HG03469 (cell line): ENCODE measurements at regions not wholly inside any gene's neighbourhood (a gene's known extent, or its start where the extent isn't known, plus 50 kb on each side); places are given as distances from the start of the nearest gene placed in this dataset.
"Not testable (repeated sequence)": the region's sequence is repeated elsewhere in the genome, so short reads cannot be mapped to it uniquely, and the experiment has no call there.

ENCODE experiments used
- ATAC-seq: cut with Tn5 transposase; IDR thresholded peaks from one replicate; pipeline ENCODE4 v1.9.1; 2021; ENCODE audit warnings: mild to moderate bottlenecking, moderate library complexity, moderate number of reproducible peaks; ENCODE audit not compliant: unreplicated experiment

GRCh38 chr13:89113744-89114143 lies 1442.6 kb downstream of the SLITRK5 start:
- no peak for ATAC-seq

GRCh38 chr13:89115307-89115706 lies 1444.1 kb downstream of the SLITRK5 start:
- no peak for ATAC-seq

GRCh38 chr13:89136678-89137077 lies 1465.5 kb downstream of the SLITRK5 start:
- ATAC-seq, result no peak

DNA sequence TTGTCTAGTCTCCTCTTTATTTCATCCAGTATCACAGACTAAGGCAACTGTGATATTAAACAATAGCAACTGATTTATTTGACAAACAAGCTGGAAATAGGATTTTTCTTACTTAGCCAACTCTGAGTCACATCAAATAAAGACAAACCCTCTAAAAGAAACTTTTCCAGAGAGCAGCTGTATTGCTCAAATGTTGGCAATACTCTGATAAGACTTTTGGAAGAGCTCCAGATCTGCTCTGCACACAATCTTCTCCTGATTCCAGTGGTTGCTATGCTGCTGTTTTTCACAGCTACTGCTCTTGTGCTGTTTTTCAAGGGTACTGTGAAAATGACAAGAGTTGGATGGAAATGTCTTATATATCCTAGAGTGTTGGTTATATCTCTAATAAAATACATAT lies 1479.2 kb downstream of the SLITRK5 start:
- ATAC-seq, result no peak

GRCh38 chr13:89153941-89154340 lies 1482.8 kb downstream of the SLITRK5 start:
- no peak for ATAC-seq

GRCh38 chr13:89163096-89163495 lies 1491.9 kb downstream of the SLITRK5 start:
- ATAC-seq, result no peak

DNA sequence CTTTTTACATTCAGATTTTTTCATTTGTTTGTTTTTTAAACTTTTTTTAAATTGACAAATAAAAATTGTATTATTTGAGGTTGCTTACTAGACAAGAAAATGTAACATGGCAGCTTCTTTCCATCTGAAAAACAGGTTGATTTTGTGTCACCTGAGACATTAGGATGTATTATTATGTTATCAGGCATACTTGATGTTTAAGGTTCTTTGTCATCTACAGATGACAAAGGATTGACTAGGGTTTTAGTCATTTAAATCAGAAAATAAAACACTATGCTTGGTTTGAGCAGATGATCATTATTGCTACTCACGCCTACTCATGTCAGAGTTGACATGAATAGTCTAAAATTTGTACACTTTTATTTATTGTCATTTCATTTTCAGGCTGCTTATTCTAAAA lies 1494.5 kb downstream of the SLITRK5 start:
- no peak for ATAC-seq

- ATAC-seq, result no peak
These were observed 1498.8 kb downstream of the SLITRK5 start for GRCh38 chr13:89169951-89170350.

GRCh38 chr13:89181041-89181440 lies 1509.9 kb downstream of the SLITRK5 start:
- no peak for ATAC-seq

DNA sequence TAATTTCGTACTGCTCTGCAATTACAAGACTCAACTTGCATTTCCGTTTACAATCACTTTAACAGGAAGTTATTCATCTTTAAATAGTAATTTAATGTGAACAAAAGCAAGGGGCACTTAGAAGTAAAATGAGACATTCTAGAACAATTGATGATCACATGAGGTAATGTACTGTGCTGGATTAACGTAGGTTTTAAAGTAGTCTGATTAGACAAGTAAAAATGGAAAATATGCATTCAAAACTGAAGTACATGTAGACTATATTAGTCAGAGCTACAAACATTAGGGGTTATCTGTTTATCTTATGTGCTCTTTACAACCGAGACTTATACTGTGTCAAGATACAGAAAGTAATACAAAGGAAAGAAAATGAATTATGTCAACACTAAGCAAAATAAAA lies 1528.0 kb downstream of the SLITRK5 start:
- ATAC-seq, result no peak

DNA sequence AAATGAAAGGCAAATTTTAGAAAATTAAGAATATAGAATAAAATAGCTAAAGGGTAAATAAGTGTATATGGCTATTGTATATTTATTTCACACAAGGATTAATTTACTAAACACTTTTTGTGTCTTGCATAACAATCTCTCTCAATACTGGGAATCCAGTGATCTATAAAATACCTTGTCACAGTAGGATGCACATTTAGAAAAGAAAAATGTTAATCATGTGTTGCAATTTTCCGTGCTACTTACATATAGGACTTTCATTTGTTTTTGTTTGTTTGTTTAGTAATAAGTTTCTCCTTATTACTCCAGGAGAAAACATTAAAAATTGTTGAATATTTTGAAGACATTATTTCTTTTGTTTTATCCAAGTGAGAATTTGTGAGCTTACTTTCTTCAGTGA lies 1533.3 kb downstream of the SLITRK5 start:
- no peak for ATAC-seq

DNA sequence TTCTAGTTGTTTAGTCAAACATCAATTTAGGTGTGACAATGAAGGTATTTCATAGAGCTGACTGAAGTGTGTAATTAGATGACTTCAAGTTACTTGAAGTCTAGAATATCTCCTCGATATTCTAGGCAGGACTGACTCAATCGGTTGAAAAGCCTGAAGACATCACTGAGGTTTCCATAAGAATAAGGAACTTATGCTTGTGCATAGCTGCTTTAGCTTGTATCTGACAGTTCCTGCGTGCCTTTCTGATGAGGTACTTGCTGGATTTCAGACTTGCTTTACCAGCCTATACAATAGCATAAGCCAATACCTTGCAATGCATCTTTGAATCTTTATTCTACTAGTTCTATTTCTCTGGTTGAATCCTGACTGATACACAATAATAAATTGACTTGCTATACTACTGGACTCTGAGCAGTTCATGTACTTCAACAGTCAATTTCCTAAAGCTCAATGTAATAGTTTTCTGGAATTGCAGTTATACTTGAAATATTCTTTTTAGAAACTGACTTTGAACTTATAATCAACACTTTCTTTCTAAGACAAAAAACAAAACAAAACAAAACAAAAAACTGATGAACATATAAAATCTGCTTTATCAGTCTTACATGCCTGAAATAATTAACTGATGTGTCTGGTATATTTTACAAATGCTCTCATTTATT lies 1534.8 kb downstream of the SLITRK5 start:
- ATAC-seq, result no peak

DNA sequence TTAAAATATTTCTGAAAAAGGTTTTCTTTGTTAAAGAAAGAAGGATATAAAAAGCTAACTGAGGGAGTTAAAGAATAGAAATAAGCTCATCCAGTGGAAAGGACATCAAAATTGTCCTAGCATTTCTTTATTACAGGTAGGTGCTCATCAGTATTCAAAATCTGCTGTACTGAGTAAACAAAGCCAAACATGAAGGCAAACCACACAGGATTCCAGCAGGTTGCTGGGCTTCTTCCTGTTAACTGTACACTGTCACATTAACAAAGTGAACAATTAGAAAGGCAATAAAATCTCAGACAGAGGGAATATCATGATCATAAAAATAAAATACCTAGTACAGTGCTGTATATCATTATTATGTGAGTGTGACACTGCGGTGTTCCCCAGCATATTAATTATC lies 1541.0 kb downstream of the SLITRK5 start:
- ATAC-seq, result no peak

DNA sequence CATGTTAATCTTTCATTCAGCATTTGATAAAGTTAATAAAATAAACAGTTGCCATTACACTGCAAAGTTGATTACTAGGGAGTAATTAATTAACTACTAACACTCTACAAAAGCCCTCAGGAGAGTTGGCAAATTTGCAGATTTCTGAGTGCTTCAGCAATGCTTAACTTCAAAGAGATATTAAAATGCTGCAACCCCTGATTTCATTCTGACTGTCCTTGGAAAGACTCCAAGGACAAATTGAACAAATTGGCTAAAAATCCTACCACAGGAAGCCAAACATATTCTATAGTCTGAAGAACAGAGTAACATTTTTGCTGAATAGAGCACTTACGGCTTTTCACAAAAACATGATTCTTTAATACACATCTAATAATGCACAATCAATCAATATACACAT lies 1543.0 kb downstream of the SLITRK5 start:
- no peak for ATAC-seq

GRCh38 chr13:89215319-89215718 lies 1544.1 kb downstream of the SLITRK5 start:
- ATAC-seq, result not testable (repeated sequence)

DNA sequence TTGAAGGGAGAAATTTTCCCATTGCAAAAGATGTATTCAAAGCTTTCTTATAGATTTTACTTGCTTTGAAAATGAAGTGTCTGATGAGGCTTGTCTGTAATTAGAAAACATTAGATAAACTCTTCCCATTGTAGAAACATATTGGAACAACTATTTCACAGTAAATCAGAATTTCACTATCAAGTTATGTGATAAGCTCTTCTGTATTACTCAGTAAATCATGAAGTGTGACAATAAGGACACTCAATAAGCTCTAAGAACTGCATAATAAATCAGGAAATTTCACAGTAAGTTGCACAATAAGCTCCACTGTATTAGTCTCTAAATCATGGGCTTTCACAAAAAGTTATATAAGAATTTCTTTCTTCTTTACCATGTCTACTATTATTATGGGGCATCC lies 1546.6 kb downstream of the SLITRK5 start:
- ATAC-seq, result no peak

GRCh38 chr13:89221557-89222158 lies 1550.5 kb downstream of the SLITRK5 start:
- ATAC-seq, result no peak

GRCh38 chr13:89227356-89227755 lies 1556.2 kb downstream of the SLITRK5 start:
- ATAC-seq, result no peak

DNA sequence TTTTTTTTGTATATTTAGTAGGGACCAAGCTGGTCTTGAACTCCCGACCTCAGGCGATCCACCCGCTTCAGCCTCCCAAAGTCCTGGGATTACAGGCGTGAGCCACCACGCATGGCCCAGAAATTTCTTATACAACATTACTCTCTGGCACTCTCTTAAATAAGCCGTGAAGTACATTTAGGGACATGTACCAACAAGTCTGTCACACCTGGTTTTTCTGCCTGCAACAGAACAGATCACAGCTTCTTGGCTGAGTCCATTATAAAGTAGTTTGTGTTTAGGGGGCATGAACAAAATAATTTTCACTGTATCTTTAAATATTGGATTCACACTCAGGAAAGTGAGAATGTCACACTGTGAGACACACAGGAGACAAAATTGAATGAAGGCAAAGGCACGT lies 1567.3 kb downstream of the SLITRK5 start:
- no peak for ATAC-seq

- ATAC-seq, result no peak
These were observed 1568.4 kb downstream of the SLITRK5 start for GRCh38 chr13:89239361-89240127.

- ATAC-seq, result no peak
These were observed 1584.8 kb downstream of the SLITRK5 start for GRCh38 chr13:89255844-89256406.

DNA sequence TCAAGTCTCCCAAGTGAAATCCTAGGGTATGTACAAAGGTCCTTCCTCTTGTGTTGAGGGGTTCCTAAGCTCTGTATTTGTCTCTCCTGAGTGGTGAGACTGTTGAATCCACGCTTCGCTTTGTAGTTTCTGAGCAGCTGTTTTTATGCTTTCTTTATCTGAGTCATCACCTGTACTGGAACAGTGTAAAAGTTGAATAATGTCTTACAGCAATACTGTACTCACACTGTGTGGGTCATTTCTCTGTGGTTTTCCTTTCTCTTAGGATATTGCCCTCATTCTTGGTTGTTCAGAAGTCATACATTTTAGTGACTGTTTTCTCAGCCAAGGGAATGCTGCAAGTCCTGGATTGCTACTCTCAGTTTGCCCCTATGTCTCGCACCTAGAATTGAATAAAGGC lies 1596.6 kb downstream of the SLITRK5 start:
- no peak for ATAC-seq
